ENCODE measurements at regions not wholly inside any gene's neighbourhood (a gene's known extent, or its start where the extent isn't known, plus 50 kb on each side); places are given as distances from the start of the nearest gene placed in this dataset.

GRCh38 chr16:50463581-50464324 is 84.4 kb upstream of the NKD1 start:
- H3K9ac ChIP-seq = no peak overlapping the region
- TF ChIP-seq Cebpa-rat (IDR thresholded peaks at IDR 0.05) = no peak

GRCh38 chr16:50462793-50463507 is 85.2 kb upstream of the NKD1 start:
- H4K20me1 ChIP-seq = no peaks in the 10 kb centered on the region
- H3K4me3 ChIP-seq = no peak overlapping the region
- no peaks in the 10 kb centered on the region for H3K36me3 ChIP-seq
- H3K4me2 ChIP-seq = peak overlapping the region; percentile 68
- peak overlapping the region; percentile 2; the same call in 1 of the 2 replicates for H3K27ac ChIP-seq
- H3K9me3 ChIP-seq = no peaks in the 10 kb centered on the region
- 0 out of 2 replicates have a peak, but pooled peaks cover 4% of the 10 kb centered on the region for H3K27me3 ChIP-seq
- no peak for TF ChIP-seq Cebpa-rat (IDR thresholded peaks at IDR 0.05)
- H3K9ac ChIP-seq = 0 out of 2 replicates have a peak overlapping the region, but pooled peaks have one; percentile 15
- H3K4me1 ChIP-seq = peaks cover 45% of the 10 kb centered on the region

More at GRCh38 chr16:50463581-50464324, 84.4 kb upstream of the NKD1 start:
- H3K36me3 ChIP-seq = no peaks in the 10 kb centered on the region
- H3K27me3 ChIP-seq = 0 out of 2 replicates have a peak, but pooled peaks cover 4% of the 10 kb centered on the region
- no peak overlapping the region for H3K27ac ChIP-seq
- no peaks in the 10 kb centered on the region for H3K9me3 ChIP-seq
- peak overlapping the region; percentile 68 for H3K4me2 ChIP-seq
- no peak overlapping the region for H3K4me3 ChIP-seq
- no peaks in the 10 kb centered on the region for H4K20me1 ChIP-seq
- peaks cover 51% of the 10 kb centered on the region for H3K4me1 ChIP-seq

- Histone ChIP-seq H4K20me1 (no peaks in the 10 kb centered on the region), H3K9ac (no peak overlapping the region), H3K4me3 (no peak overlapping the region), H3K4me1 (peaks cover 35% of the 10 kb centered on the region), H3K9me3 (no peaks in the 10 kb centered on the region), H3K4me2 (peak overlapping the region; percentile 68), H3K36me3 (no peaks in the 10 kb centered on the region), H3K27me3 (no peaks in the 10 kb centered on the region), H3K27ac (no peak overlapping the region)
- TF ChIP-seq Cebpa-rat (IDR thresholded peaks at IDR 0.05) = no peak
Measured at GRCh38 chr16:50461400-50461760, 86.8 kb upstream of the NKD1 start.

- no peak for TF ChIP-seq Cebpa-rat (IDR thresholded peaks at IDR 0.05)
- no peak overlapping the region for H3K27ac ChIP-seq
- H3K9me3 ChIP-seq = no peaks in the 10 kb centered on the region
- no peak overlapping the region for H3K9ac ChIP-seq
- peak overlapping the region; percentile 68 for H3K4me2 ChIP-seq
- H3K4me1 ChIP-seq = peaks cover 35% of the 10 kb centered on the region
- H3K36me3 ChIP-seq = no peaks in the 10 kb centered on the region
- H4K20me1 ChIP-seq = no peaks in the 10 kb centered on the region
- no peak overlapping the region for H3K4me3 ChIP-seq
- no peaks in the 10 kb centered on the region for H3K27me3 ChIP-seq
Measured at GRCh38 chr16:50460538-50461399, 87.4 kb upstream of the NKD1 start.

- Histone ChIP-seq H3K27me3 (no peaks in the 10 kb centered on the region), H3K4me2 (no peak overlapping the region), H3K27ac (no peak overlapping the region), H3K9ac (no peak overlapping the region), H3K4me1 (peaks cover 30% of the 10 kb centered on the region), H3K9me3 (no peaks in the 10 kb centered on the region), H3K4me3 (no peak overlapping the region), H4K20me1 (no peaks in the 10 kb centered on the region), H3K36me3 (no peaks in the 10 kb centered on the region)
- TF ChIP-seq Cebpa-rat (IDR thresholded peaks at IDR 0.05) = no peak
Measured at GRCh38 chr16:50459496-50460080, 88.6 kb upstream of the NKD1 start.

GRCh38 chr16:50458667-50459495 is 89.3 kb upstream of the NKD1 start:
- no peak overlapping the region for H3K9ac ChIP-seq
- TF ChIP-seq Cebpa-rat (IDR thresholded peaks at IDR 0.05) = no peak
- no peaks in the 10 kb centered on the region for H3K9me3 ChIP-seq
- H3K4me2 ChIP-seq = no peak overlapping the region
- H3K36me3 ChIP-seq = no peaks in the 10 kb centered on the region
- H3K27ac ChIP-seq = no peak overlapping the region
- peaks cover 30% of the 10 kb centered on the region for H3K4me1 ChIP-seq
- no peak overlapping the region for H3K4me3 ChIP-seq
- no peaks in the 10 kb centered on the region for H3K27me3 ChIP-seq
- no peaks in the 10 kb centered on the region for H4K20me1 ChIP-seq

- Histone ChIP-seq H3K36me3 (no peaks in the 10 kb centered on the region), H3K9ac (no peak overlapping the region), H4K20me1 (no peaks in the 10 kb centered on the region), H3K4me3 (no peak overlapping the region), H3K9me3 (no peaks in the 10 kb centered on the region), H3K27ac (no peak overlapping the region), H3K4me1 (peaks cover 22% of the 10 kb centered on the region), H3K4me2 (no peak overlapping the region), H3K27me3 (no peaks in the 10 kb centered on the region)
- TF ChIP-seq Cebpa-rat (IDR thresholded peaks at IDR 0.05) = no peak
Measured at GRCh38 chr16:50457979-50458491, 89.2 kb upstream of the BRD7 start.

GRCh38 chr16:50457423-50457822 is 88.6 kb upstream of the BRD7 start:
- Histone ChIP-seq H3K27ac (no peak overlapping the region), H3K9me3 (no peaks in the 10 kb centered on the region), H4K20me1 (no peaks in the 10 kb centered on the region), H3K36me3 (no peaks in the 10 kb centered on the region), H3K4me3 (no peak overlapping the region), H3K4me2 (no peak overlapping the region), H3K9ac (no peak overlapping the region), H3K4me1 (peaks cover 16% of the 10 kb centered on the region), H3K27me3 (no peaks in the 10 kb centered on the region)
- no peak for TF ChIP-seq Cebpa-rat (IDR thresholded peaks at IDR 0.05)

All from BLaER1 (cell line).